Common myeloid progenitor, CD34-positive (primary cell): ENCODE measurements at regions not wholly inside any gene's neighbourhood (a gene's known extent, or its start where the extent isn't known, plus 50 kb on each side); places are given as distances from the start of the nearest gene placed in this dataset.
A peak's percentile ranks its signal among the peaks of the same experiment; 100 is the strongest.

Experiments used
- CTCF ChIA-PET: fragments of 350-600 bp; sonication (Branson Sonifier 250); formaldehyde crosslinking; loops from one replicate; lab custom pipeline; 2021; ENCODE audit warnings: antibody characterized with exemption; lab: Charles Lee
- POLR2A ChIA-PET: fragments of 350-600 bp; sonication (Branson Sonifier 250); formaldehyde crosslinking; loops from one replicate; lab custom pipeline; 2021; ENCODE audit warnings: antibody characterized with exemption; lab: Charles Lee
- DNase-seq, 3 donors: peaks; one replicate each; pipeline versions ENCODE4 v3.0.0 to v3.0.0-alpha.2; 2013
- H3K27ac ChIP-seq, 2 experiments: 1 replicate in 1 of 2; 2 replicates in 1 of 2; pipeline ENCODE4 v1.7.0; 2013; ENCODE audit warnings: inconsistent platforms in 2 of 2, low read length in 2 of 2, mild to moderate bottlenecking in 2 of 2, low read depth in 1 of 2, moderate library complexity in 1 of 2; ENCODE audit not compliant: severe bottlenecking in 2 of 2, insufficient read depth in 1 of 2, poor library complexity in 1 of 2
- H3K27me3 ChIP-seq, 5 experiments: replicated peaks in 2 of 5; 1 replicate in 3 of 5; 2 replicates in 2 of 5; pipeline versions ENCODE4 v1.6.1 to v1.7.0; 2013; ENCODE audit warnings: low read length in 4 of 5, mild to moderate bottlenecking in 2 of 5, moderate library complexity in 2 of 5, inconsistent platforms in 1 of 5; ENCODE audit not compliant: insufficient read depth in 5 of 5, control insufficient read depth in 4 of 5
- H3K36me3 ChIP-seq, 4 experiments: 1 replicate in 2 of 4; 2 replicates in 2 of 4; pipeline versions ENCODE4 v1.6.1 to v1.7.0; 2013; ENCODE audit warnings: low read length in 3 of 4, control low read depth in 1 of 4, mild to moderate bottlenecking in 1 of 4; ENCODE audit not compliant: control insufficient read depth in 4 of 4, insufficient read depth in 4 of 4
- H3K4me1 ChIP-seq, 4 experiments: 1 replicate in 3 of 4; 2 replicates in 1 of 4; pipeline versions ENCODE4 v1.6.1 to v1.7.1; 2013; ENCODE audit warnings: low read length in 3 of 4, mild to moderate bottlenecking in 3 of 4, control low read depth in 1 of 4, inconsistent platforms in 1 of 4, moderate library complexity in 1 of 4; ENCODE audit not compliant: control insufficient read depth in 4 of 4, insufficient read depth in 4 of 4; ENCODE audit errors: control extremely low read depth in 1 of 4
- H3K4me3 ChIP-seq, 7 experiments: 1 replicate in 4 of 7; 2 replicates in 3 of 7; pipeline versions ENCODE4 v1.5.1 to v1.7.0; 2013; ENCODE audit warnings: mild to moderate bottlenecking in 7 of 7, low read length in 6 of 7, moderate library complexity in 6 of 7, inconsistent platforms in 2 of 7, low read depth in 2 of 7, control low read depth in 1 of 7; ENCODE audit not compliant: insufficient read depth in 4 of 7, control insufficient read depth in 1 of 7; ENCODE audit errors: extremely low read depth in 1 of 7
- H3K9me3 ChIP-seq, 5 experiments: 1 replicate in 4 of 5; 2 replicates in 1 of 5; pipeline versions ENCODE4 v1.6.1 to v1.7.1; 2013; ENCODE audit warnings: low read length in 4 of 5, mild to moderate bottlenecking in 2 of 5, inconsistent platforms in 1 of 5, low read depth in 1 of 5, moderate library complexity in 1 of 5; ENCODE audit not compliant: control insufficient read depth in 4 of 5, insufficient read depth in 2 of 5; ENCODE audit errors: control extremely low read depth in 1 of 5
- WGBS: methylation state at CpG from one replicate; pipeline ENCODE4 v1.1.5; 2013; ENCODE audit not compliant: insufficient coverage; 5-methylcytosine and 5-hydroxymethylcytosine counted together

DNA sequence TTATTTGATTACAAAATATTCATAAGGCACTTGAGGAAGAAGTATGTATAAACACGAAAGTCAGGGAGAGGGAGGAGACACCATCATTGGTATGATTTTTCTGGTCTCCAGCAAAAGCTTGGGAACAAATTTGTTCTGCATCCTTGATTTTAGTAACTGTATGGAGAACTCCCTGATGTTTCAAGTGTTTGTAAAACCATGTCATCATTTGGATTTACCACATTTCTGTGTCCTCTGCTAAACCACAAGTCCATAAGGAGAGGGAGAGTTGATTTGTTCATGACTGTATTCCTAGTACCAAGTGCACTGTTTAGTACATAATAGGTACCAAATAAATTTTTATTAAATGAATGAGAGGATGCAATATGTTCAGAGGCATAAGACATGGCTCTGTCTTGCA is 181.1 kb downstream of the BTG1 start:
- Histone ChIP-seq H3K9me3 (no peaks in the 10 kb centered on the region), H3K4me1 (no peaks in the 10 kb centered on the region), H3K27me3 (no peaks in the 10 kb centered on the region), H3K27ac (no peak overlapping the region), H3K36me3 (no peaks in the 10 kb centered on the region), H3K4me3 (no peak overlapping the region)
- POLR2A ChIA-PET: interaction anchor here (0.6 kb wide), 1 partner anchor 60 kb away, joined by 7 read pairs; no protein-coding TSS in a partner anchor
- whole genome bisulfite sequencing: 100% methylated on average over 1 of the region's 1 CpG
- CTCF ChIA-PET: no interaction called here
- DNase-seq: no peak

DNA sequence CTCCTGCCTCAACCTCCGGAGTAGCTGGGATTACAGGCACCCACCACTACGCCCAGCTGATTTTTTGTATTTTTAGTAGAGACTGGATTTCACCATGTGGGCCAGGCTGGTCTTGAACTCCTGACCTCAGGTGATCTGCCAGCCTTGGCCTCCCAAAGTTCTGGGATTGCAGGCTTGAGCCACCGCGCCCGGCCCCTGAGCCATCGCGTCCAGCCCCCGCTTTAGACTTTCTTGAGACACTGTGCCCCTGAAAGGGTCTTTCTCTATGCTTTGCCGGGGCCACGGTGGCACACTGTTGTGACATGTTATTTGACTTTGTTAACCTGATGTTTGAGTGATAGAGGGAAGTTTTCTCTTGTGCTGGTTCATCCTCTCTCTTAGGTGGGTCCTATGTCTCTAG is 186.4 kb downstream of the BTG1 start:
- DNase-seq: no peak
- ChIA-PET CTCF (no interaction called here), POLR2A (no interaction called here)
- Histone ChIP-seq H3K4me1 (no peaks in the 10 kb centered on the region), H3K4me3 (no peak overlapping the region), H3K27me3 (no peaks in the 10 kb centered on the region), H3K36me3 (no peaks in the 10 kb centered on the region), H3K27ac (no peak overlapping the region), H3K9me3 (peaks cover 0 to 3% (median 0%) of the 10 kb centered on the region in 5 experiments)
- 97% methylated on average over 6 of the region's 10 CpGs for WGBS

DNA sequence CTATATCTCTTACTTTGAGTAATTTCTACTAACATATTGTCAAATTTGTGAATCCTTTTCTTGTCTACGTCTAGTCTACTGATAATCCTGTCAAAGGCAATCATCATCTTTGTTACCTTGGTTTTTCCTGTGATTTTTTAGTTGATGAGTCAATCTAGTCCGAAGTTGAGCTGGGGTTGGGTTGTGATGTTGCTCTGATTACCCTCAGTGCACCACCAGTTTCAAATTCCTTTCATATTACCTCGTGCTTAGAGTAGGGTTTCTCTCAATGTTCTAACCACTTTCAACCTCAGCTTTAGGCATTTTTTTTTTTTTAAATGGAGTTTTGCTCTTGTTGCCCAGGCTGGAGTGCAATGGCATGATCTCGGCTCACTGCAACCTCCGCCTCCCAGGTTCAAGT is 186.8 kb downstream of the BTG1 start:
- no peak overlapping the region for H3K27ac ChIP-seq
- H3K4me1 ChIP-seq: no peaks in the 10 kb centered on the region
- ChIA-PET CTCF (no interaction called here), POLR2A (no interaction called here)
- no peaks in the 10 kb centered on the region for H3K36me3 ChIP-seq
- DNase-seq: no peak
- H3K4me3 ChIP-seq: no peak overlapping the region
- H3K27me3 ChIP-seq: no peaks in the 10 kb centered on the region
- 90% methylated on average over 2 of the region's 5 CpGs for WGBS
- peaks cover 0 to 3% (median 0%) of the 10 kb centered on the region in 5 experiments for H3K9me3 ChIP-seq

DNA sequence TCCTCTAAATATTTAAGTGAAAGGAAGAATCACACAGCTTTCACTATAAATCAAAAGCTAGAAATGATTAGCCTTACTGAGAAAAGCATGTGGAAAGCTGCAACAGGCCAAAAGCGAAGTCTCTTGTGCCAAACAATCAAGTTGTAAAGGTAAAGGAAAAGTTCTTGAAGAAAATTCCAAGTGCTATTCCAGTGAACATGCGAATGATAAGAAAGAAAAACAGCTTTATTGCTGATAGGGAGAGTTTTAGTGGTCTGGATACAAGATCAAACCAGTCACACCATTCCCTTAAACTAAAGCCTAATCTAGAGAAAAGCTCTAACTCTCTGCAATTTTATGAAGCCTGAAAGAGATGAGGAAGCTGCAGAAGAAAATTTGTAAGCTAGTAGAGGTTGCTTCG is 190.9 kb downstream of the BTG1 start:
- POLR2A ChIA-PET: no interaction called here
- DNase-seq: no peak
- H3K9me3 ChIP-seq: peaks cover 0 to 3% (median 0%) of the 10 kb centered on the region in 5 experiments
- H3K27me3 ChIP-seq: no peaks in the 10 kb centered on the region
- 82% methylated on average over 2 of the region's 3 CpGs for WGBS
- CTCF ChIA-PET: interaction anchor here (0.9 kb wide), 1 partner anchor 67 kb away, joined by 5 read pairs; no protein-coding TSS in a partner anchor
- H3K27ac ChIP-seq: no peak overlapping the region
- H3K4me3 ChIP-seq: no peak overlapping the region
- H3K36me3 ChIP-seq: no peaks in the 10 kb centered on the region
- peaks cover 0 to 5% (median 0%) of the 10 kb centered on the region in 4 experiments for H3K4me1 ChIP-seq

DNA sequence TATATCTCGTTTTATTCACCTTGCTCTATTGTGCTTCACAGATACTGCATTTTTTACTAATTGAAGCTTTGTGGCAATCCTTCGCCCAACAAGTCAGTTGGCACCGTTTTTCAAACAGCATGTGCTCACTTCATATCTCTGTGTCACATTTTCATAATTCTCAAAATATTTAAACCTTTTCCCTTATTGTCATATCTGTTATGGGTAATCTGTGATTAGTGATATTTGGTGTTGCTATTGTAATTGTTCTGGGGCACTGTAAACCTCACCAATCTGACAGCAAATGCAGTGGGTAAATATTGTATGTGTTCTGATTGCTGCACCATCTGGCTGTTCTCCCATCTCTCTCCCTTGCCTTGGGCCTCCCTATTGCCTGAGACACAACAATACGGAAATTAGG is 191.3 kb downstream of the BTG1 start:
- POLR2A ChIA-PET: no interaction called here
- no peak overlapping the region for H3K4me3 ChIP-seq

DNA sequence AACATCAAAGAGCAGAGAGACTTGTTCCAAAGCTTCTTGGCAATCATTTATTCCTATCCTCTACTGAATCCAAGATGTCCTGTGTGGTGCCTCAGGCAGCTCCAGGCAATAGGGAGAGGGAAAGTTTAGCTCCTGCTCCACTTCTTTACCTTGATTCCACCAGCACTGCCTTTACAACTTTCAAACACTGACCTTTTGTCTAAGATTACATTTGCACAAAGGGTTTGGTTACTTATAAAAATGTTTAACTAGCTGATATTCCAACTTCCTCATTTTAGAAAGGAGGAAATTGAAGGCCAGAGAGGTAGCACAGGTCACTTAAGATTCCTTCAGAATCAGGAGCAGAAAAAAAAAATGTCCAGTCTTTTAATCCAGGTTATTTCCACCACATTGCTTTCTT is 192.7 kb downstream of the BTG1 start:
- H3K9me3 ChIP-seq: peaks cover 0 to 3% (median 0%) of the 10 kb centered on the region in 5 experiments
- POLR2A ChIA-PET: interaction anchor here (0.7 kb wide), 2 partner anchors 60 to 72 kb away, joined by 3 read pairs; no protein-coding TSS in a partner anchor
- no peak overlapping the region for H3K4me3 ChIP-seq
- H3K36me3 ChIP-seq: no peaks in the 10 kb centered on the region
- CTCF ChIA-PET: no interaction called here
- peak in 2 of 3 donors; percentile 11 to 21 for DNase-seq
- H3K27ac ChIP-seq: no peak overlapping the region
- H3K4me1 ChIP-seq: peaks cover 0 to 5% (median 0%) of the 10 kb centered on the region in 4 experiments
- no peaks in the 10 kb centered on the region for H3K27me3 ChIP-seq

More for the DNA sequence above, 191.3 kb downstream of the BTG1 start:
- Histone ChIP-seq H3K9me3 (peaks cover 0 to 3% (median 0%) of the 10 kb centered on the region in 5 experiments), H3K4me1 (peaks cover 0 to 5% (median 0%) of the 10 kb centered on the region in 4 experiments), H3K36me3 (no peaks in the 10 kb centered on the region), H3K27ac (no peak overlapping the region), H3K27me3 (no peaks in the 10 kb centered on the region)
- DNase-seq: no peak
- WGBS: 95% methylated on average over 2 of the region's 4 CpGs
- CTCF ChIA-PET: no interaction called here

DNA sequence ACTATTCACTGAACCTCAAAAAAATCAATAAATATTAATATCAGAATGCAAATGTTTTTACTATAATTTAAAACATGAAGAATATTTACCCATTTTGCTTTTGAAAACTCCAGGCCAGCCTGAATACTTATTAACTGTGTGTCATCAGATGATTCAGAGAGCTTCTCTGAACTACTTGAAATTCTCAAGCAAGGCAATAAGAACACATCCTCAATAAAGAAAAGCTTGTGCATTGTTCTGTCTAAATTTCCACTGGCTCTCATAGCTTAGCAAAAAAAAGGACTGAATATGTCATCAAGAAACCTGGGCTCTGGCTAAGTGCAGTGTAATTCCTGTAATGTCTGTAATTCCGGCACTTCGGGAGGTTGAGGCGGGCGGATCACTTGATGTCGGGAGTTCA is 194.1 kb downstream of the BTG1 start:
- H3K27ac ChIP-seq: no peak overlapping the region
- DNase-seq: no peak
- H3K4me3 ChIP-seq: no peak overlapping the region
- peaks cover 0 to 5% (median 0%) of the 10 kb centered on the region in 4 experiments for H3K4me1 ChIP-seq
- POLR2A ChIA-PET: no interaction called here
- H3K36me3 ChIP-seq: no peaks in the 10 kb centered on the region
- WGBS: 100% methylated on average over 4 of the region's 5 CpGs
- H3K9me3 ChIP-seq: peaks cover 0 to 3% (median 0%) of the 10 kb centered on the region in 5 experiments
- H3K27me3 ChIP-seq: no peaks in the 10 kb centered on the region
- CTCF ChIA-PET: no interaction called here
